Ectodermal cell (in vitro differentiated cells): ENCODE measurements at regions not wholly inside any gene's neighbourhood (a gene's known extent, or its start where the extent isn't known, plus 50 kb on each side); places are given as distances from the start of the nearest gene placed in this dataset.
"Not testable (repeated sequence)": the region's sequence is repeated elsewhere in the genome, so short reads cannot be mapped to it uniquely, and the experiment has no call there.

Experiments used
- H3K27ac ChIP-seq: 2 replicates; pipeline ENCODE4 v1.7.0; 2013; ENCODE audit warnings: mild to moderate bottlenecking, low read depth, low read length; ENCODE audit not compliant: insufficient read depth, poor library complexity, severe bottlenecking
- H3K27me3 ChIP-seq: 2 replicates; pipeline ENCODE4 v1.7.0; 2013; ENCODE audit warnings: mild to moderate bottlenecking, low read length; ENCODE audit not compliant: insufficient read depth, control insufficient read depth, poor library complexity, severe bottlenecking
- H3K36me3 ChIP-seq: one replicate; pipeline ENCODE4 v1.7.0; 2013; ENCODE audit warnings: low read length; ENCODE audit not compliant: control insufficient read depth, insufficient read depth
- H3K4me1 ChIP-seq: one replicate; pipeline ENCODE4 v1.7.0; 2013; ENCODE audit warnings: low read length; ENCODE audit not compliant: control insufficient read depth, insufficient read depth
- H3K4me3 ChIP-seq: 2 replicates; pipeline ENCODE4 v1.7.0; 2013; ENCODE audit warnings: low read depth, low read length, control low read depth; ENCODE audit not compliant: insufficient read depth
- H3K9me3 ChIP-seq: 2 replicates; pipeline ENCODE4 v1.7.0; 2013; ENCODE audit warnings: mild to moderate bottlenecking, low read length, moderate library complexity; ENCODE audit not compliant: control insufficient read depth
- WGBS, 2 experiments: methylation state at CpG; one replicate each; pipeline ENCODE4 v1.1.7; 2013; ENCODE audit warnings: missing lambda C conversion rate in 2 of 2; 5-methylcytosine and 5-hydroxymethylcytosine counted together

GRCh38 chr1:229164836-229165735, 105.8 kb upstream of the RAB4A start:
- no peaks in the 10 kb centered on the region for H3K36me3 ChIP-seq
- H3K4me3 ChIP-seq, result no peak overlapping the region
- H3K9me3 ChIP-seq, result no peaks in the 10 kb centered on the region
- H3K4me1 ChIP-seq, result no peaks in the 10 kb centered on the region
- H3K27me3 ChIP-seq, result no peaks in the 10 kb centered on the region
- WGBS, 2 experiments, result 90 to 93% methylated on average over 12 of the region's 12 CpGs
- H3K27ac ChIP-seq, result no peak overlapping the region

- no peaks in the 10 kb centered on the region for H3K9me3 ChIP-seq
- no peaks in the 10 kb centered on the region for H3K27me3 ChIP-seq
- H3K4me3 ChIP-seq, result no peak overlapping the region
- 86 to 90% methylated on average over 4 of the region's 4 CpGs for whole genome bisulfite sequencing, 2 experiments
- H3K27ac ChIP-seq, result no peak overlapping the region
- no peaks in the 10 kb centered on the region for H3K36me3 ChIP-seq
- H3K4me1 ChIP-seq, result no peaks in the 10 kb centered on the region
These were observed 103.6 kb upstream of the RAB4A start for GRCh38 chr1:229167318-229167717.

- H3K4me1 ChIP-seq, result no peaks in the 10 kb centered on the region
These were observed 101.5 kb upstream of the RAB4A start for GRCh38 chr1:229169399-229169798.

GRCh38 chr1:229170274-229170673, 100.6 kb upstream of the RAB4A start:
- no peaks in the 10 kb centered on the region for H3K9me3 ChIP-seq
- WGBS, 2 experiments, result 87% methylated on average over 12 of the region's 12 CpGs
- no peak overlapping the region for H3K4me3 ChIP-seq
- no peaks in the 10 kb centered on the region for H3K36me3 ChIP-seq
- no peak overlapping the region for H3K27ac ChIP-seq
- no peaks in the 10 kb centered on the region for H3K4me1 ChIP-seq
- H3K27me3 ChIP-seq, result no peaks in the 10 kb centered on the region

More at GRCh38 chr1:229169399-229169798, 101.5 kb upstream of the RAB4A start:
- WGBS, 2 experiments, result 88 to 93% methylated on average over 1 of the region's 1 CpG
- no peak overlapping the region for H3K27ac ChIP-seq
- no peak overlapping the region for H3K4me3 ChIP-seq
- no peaks in the 10 kb centered on the region for H3K36me3 ChIP-seq
- no peaks in the 10 kb centered on the region for H3K27me3 ChIP-seq
- no peaks in the 10 kb centered on the region for H3K9me3 ChIP-seq

- no peaks in the 10 kb centered on the region for H3K4me1 ChIP-seq
- no peaks in the 10 kb centered on the region for H3K9me3 ChIP-seq
- 89 to 90% methylated on average over 8 of the region's 8 CpGs for WGBS, 2 experiments
- no peak overlapping the region for H3K4me3 ChIP-seq
- H3K36me3 ChIP-seq, result no peaks in the 10 kb centered on the region
- H3K27ac ChIP-seq, result no peak overlapping the region
- no peaks in the 10 kb centered on the region for H3K27me3 ChIP-seq
These were observed 100.0 kb upstream of the RAB4A start for GRCh38 chr1:229170778-229171505.

- Histone ChIP-seq H3K36me3 (no peaks in the 10 kb centered on the region), H3K4me1 (no peaks in the 10 kb centered on the region), H3K27ac (no peak overlapping the region), H3K4me3 (no peak overlapping the region), H3K27me3 (no peaks in the 10 kb centered on the region), H3K9me3 (no peaks in the 10 kb centered on the region)
- 93 to 94% methylated on average over 4 of the region's 4 CpGs for WGBS, 2 experiments
These were observed 99.0 kb upstream of the RAB4A start for GRCh38 chr1:229171934-229172333.

GRCh38 chr1:229173491-229174476, 97.1 kb upstream of the RAB4A start:
- H3K27ac ChIP-seq, H3K4me1 ChIP-seq, H3K27me3 ChIP-seq, H3K9me3 ChIP-seq, H3K36me3 ChIP-seq, H3K4me3 ChIP-seq: not testable (repeated sequence)
- 81 to 82% methylated on average over 14 of the region's 14 CpGs for WGBS, 2 experiments

GRCh38 chr1:229175297-229175696, 95.6 kb upstream of the RAB4A start:
- 93 to 94% methylated on average over 11 of the region's 11 CpGs for WGBS, 2 experiments
- not testable (repeated sequence) for H3K36me3 ChIP-seq, H3K27me3 ChIP-seq, H3K9me3 ChIP-seq, H3K4me1 ChIP-seq, H3K4me3 ChIP-seq, H3K27ac ChIP-seq

- 59 to 62% methylated on average over 6 of the region's 6 CpGs for WGBS, 2 experiments
These were observed 94.5 kb upstream of the RAB4A start for GRCh38 chr1:229176457-229176856.

More at GRCh38 chr1:229176457-229176856, 94.5 kb upstream of the RAB4A start:
- not testable (repeated sequence) for H3K27me3 ChIP-seq, H3K4me1 ChIP-seq, H3K27ac ChIP-seq, H3K4me3 ChIP-seq, H3K9me3 ChIP-seq, H3K36me3 ChIP-seq
